ENCODE measurements at regions not wholly inside any gene's neighbourhood (a gene's known extent, or its start where the extent isn't known, plus 50 kb on each side); places are given as distances from the start of the nearest gene placed in this dataset.

GRCh38 chr9:89655990-89656657, 51.3 kb downstream of the GADD45G start:
- DNase-seq (ENCODE audit: low read depth in 2 of 2): no peak

GRCh38 chr9:89657295-89657694, 52.5 kb downstream of the GADD45G start:
- no peak for DNase-seq (ENCODE audit: low read depth in 2 of 2)

GRCh38 chr9:89657765-89658164, 53.0 kb downstream of the GADD45G start:
- DNase-seq (ENCODE audit: low read depth in 2 of 2): peak in 1 of 2 donors; percentile 17

GRCh38 chr9:89658401-89658800, 53.6 kb downstream of the GADD45G start:
- DNase-seq (ENCODE audit: low read depth in 2 of 2): no peak

- no peak for DNase-seq (ENCODE audit: low read depth in 2 of 2)
Measured at GRCh38 chr9:89658931-89659330, 54.1 kb downstream of the GADD45G start.

- no peak for DNase-seq (ENCODE audit: low read depth in 2 of 2)
Measured at GRCh38 chr9:89659473-89659872, 54.7 kb downstream of the GADD45G start.

GRCh38 chr9:89659891-89660685, 55.3 kb downstream of the GADD45G start:
- DNase-seq (ENCODE audit: low read depth in 2 of 2): no peak

GRCh38 chr9:89661391-89661949, 56.7 kb downstream of the GADD45G start:
- DNase-seq (ENCODE audit: low read depth in 2 of 2): no peak

- no peak for DNase-seq (ENCODE audit: low read depth in 2 of 2)
Measured at GRCh38 chr9:89661956-89662717, 57.3 kb downstream of the GADD45G start.

GRCh38 chr9:89662718-89663613, 58.2 kb downstream of the GADD45G start:
- no peak for DNase-seq (ENCODE audit: low read depth in 2 of 2)

GRCh38 chr9:89663614-89663970, 58.8 kb downstream of the GADD45G start:
- no peak for DNase-seq (ENCODE audit: low read depth in 2 of 2)

- DNase-seq (ENCODE audit: low read depth in 2 of 2): no peak
Measured at GRCh38 chr9:89664010-89664409, 59.2 kb downstream of the GADD45G start.

GRCh38 chr9:89664896-89665329, 60.1 kb downstream of the GADD45G start:
- DNase-seq (ENCODE audit: low read depth in 2 of 2): no peak

- DNase-seq (ENCODE audit: low read depth in 2 of 2): no peak
Measured at GRCh38 chr9:89666364-89666763, 61.6 kb downstream of the GADD45G start.

- no peak for DNase-seq (ENCODE audit: low read depth in 2 of 2)
Measured at GRCh38 chr9:89666950-89667349, 62.1 kb downstream of the GADD45G start.

GRCh38 chr9:89667726-89668125, 62.9 kb downstream of the GADD45G start:
- no peak for DNase-seq (ENCODE audit: low read depth in 2 of 2)

GRCh38 chr9:89668216-89668865, 63.5 kb downstream of the GADD45G start:
- no peak for DNase-seq (ENCODE audit: low read depth in 2 of 2)

- DNase-seq (ENCODE audit: low read depth in 2 of 2): no peak
Measured at GRCh38 chr9:89668866-89669246, 64.0 kb downstream of the GADD45G start.

- no peak for DNase-seq (ENCODE audit: low read depth in 2 of 2)
Measured at GRCh38 chr9:89669361-89669842, 64.6 kb downstream of the GADD45G start.

- DNase-seq (ENCODE audit: low read depth in 2 of 2): no peak
Measured at GRCh38 chr9:89670114-89670513, 65.3 kb downstream of the GADD45G start.
